Gastroesophageal sphincter (tissue), 4 donors: ENCODE measurements at regions not wholly inside any gene's neighbourhood (a gene's known extent, or its start where the extent isn't known, plus 50 kb on each side); places are given as distances from the start of the nearest gene placed in this dataset.

ENCODE experiments used
- ATAC-seq: fragments of 150-250 bp; one replicate; pipeline ENCODE4 v1.9.1; 2016; ENCODE audit warnings: mild to moderate bottlenecking, moderate library complexity
- H3K27ac ChIP-seq, 4 donors: fragments of 200-600 bp; sonication (generic) in 3 of 4; 1 replicate in 3 of 4; 2 replicates in 1 of 4; pipeline ENCODE4 v1.5.1; 2016 to 2019
- H3K27me3 ChIP-seq: fragments of 200-600 bp; sonication (generic); one replicate; pipeline ENCODE4 v1.5.1; 2019
- H3K36me3 ChIP-seq, 2 donors: fragments of 200-600 bp; sonication (generic); one replicate each; pipeline ENCODE4 v1.5.1; 2019; ENCODE audit warnings: control low read depth in 1 of 2
- H3K4me1 ChIP-seq, 3 donors: fragments of 200-600 bp; sonication (generic); 1 replicate in 2 of 3; 2 replicates in 1 of 3; pipeline ENCODE4 v1.5.1; 2016 to 2019; ENCODE audit warnings: control low read depth in 2 of 3
- H3K4me3 ChIP-seq, 2 donors: fragments of 200-600 bp; sonication (generic); one replicate each; pipeline ENCODE4 v1.5.1; 2019; ENCODE audit warnings: mild to moderate bottlenecking in 1 of 2, moderate library complexity in 1 of 2
- H3K9me3 ChIP-seq, 3 donors: fragments of 200-600 bp; sonication (generic); one replicate each; pipeline ENCODE4 v1.5.1; 2017 to 2019; ENCODE audit warnings: control low read depth in 2 of 3
- EP300 ChIP-seq: sonication (generic); formaldehyde crosslinking; IDR thresholded peaks from one replicate; pipeline ENCODE4 v1.6.1; 2017; ENCODE audit warnings: antibody characterized with exemption, mild to moderate bottlenecking
- POLR2A ChIP-seq, 2 donors: fragments of 450-650 bp; IDR thresholded peaks; one replicate each; pipeline ENCODE4 v1.6.1; 2017; ENCODE audit warnings: antibody characterized with exemption in 2 of 2, mild to moderate bottlenecking in 2 of 2, moderate library complexity in 1 of 2
- POLR2AphosphoS5 ChIP-seq: sonication (generic); formaldehyde crosslinking; IDR thresholded peaks from one replicate; pipeline ENCODE4 v1.6.1; 2017; ENCODE audit warnings: antibody characterized with exemption
- WGBS, 2 donors: methylation state at CpG; one replicate each; pipeline ENCODE4 v1.1.5; 2018; ENCODE audit warnings: low coverage in 1 of 2; 5-methylcytosine and 5-hydroxymethylcytosine counted together
- TF ChIP-seq, protein P1 (sequence below), 4 experiments: fragments of 200-600 bp in 2 of 4; fragments of 450-650 bp in 2 of 4; sonication (generic) in 1 of 4; IDR thresholded peaks; one replicate each; pipeline ENCODE4 v1.5.1; 2017 to 2019; ENCODE audit warnings: antibody characterized with exemption in 4 of 4, mild to moderate bottlenecking in 2 of 4, moderate library complexity in 2 of 4

DNA sequence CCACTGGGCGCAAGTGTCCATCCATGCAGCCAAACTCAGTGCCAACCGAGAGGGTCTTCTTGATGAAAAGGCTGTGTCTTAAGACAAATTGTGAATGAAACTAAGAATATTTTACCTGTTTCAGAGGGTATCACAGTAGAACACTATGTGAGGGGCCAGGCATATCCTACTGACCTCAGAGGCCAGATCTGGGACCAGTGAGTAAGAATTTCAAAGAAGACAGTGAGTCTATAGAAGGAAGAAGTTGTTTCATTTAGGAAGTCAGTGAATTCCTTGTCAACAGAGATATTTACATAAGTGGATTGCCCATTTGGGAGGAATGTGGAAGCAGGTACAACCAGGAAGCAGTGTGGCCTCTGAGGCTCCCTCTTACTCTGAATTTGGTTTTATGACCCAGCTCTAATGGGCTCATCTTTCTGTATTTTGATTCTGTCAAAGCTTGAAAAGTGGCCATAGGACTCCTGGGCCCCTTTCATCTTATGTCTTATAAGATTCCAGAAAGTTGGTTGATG, 137.4 kb downstream of the ZNF664 start:
- no peak for TF ChIP-seq POLR2AphosphoS5
- TF ChIP-seq, protein P1, sequence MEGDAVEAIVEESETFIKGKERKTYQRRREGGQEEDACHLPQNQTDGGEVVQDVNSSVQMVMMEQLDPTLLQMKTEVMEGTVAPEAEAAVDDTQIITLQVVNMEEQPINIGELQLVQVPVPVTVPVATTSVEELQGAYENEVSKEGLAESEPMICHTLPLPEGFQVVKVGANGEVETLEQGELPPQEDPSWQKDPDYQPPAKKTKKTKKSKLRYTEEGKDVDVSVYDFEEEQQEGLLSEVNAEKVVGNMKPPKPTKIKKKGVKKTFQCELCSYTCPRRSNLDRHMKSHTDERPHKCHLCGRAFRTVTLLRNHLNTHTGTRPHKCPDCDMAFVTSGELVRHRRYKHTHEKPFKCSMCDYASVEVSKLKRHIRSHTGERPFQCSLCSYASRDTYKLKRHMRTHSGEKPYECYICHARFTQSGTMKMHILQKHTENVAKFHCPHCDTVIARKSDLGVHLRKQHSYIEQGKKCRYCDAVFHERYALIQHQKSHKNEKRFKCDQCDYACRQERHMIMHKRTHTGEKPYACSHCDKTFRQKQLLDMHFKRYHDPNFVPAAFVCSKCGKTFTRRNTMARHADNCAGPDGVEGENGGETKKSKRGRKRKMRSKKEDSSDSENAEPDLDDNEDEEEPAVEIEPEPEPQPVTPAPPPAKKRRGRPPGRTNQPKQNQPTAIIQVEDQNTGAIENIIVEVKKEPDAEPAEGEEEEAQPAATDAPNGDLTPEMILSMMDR (IDR thresholded peaks at IDR 0.05), result no peak
- no peak for TF ChIP-seq POLR2A (IDR thresholded peaks at IDR 0.05)
- no peak for TF ChIP-seq EP300
- Histone ChIP-seq H3K4me1 (no peaks in the 10 kb centered on the region), H3K9me3 (no peaks in the 10 kb centered on the region), H3K27ac (no peak overlapping the region), H3K36me3 (no peaks in the 10 kb centered on the region), H3K27me3 (no peaks in the 10 kb centered on the region), H3K4me3 (no peak overlapping the region)
- 85% methylated on average over 2 of the region's 2 CpGs; no CpG with 5 or more reads in 1 of the 2 donors for WGBS, 2 donors
- ATAC-seq, result no peak

DNA sequence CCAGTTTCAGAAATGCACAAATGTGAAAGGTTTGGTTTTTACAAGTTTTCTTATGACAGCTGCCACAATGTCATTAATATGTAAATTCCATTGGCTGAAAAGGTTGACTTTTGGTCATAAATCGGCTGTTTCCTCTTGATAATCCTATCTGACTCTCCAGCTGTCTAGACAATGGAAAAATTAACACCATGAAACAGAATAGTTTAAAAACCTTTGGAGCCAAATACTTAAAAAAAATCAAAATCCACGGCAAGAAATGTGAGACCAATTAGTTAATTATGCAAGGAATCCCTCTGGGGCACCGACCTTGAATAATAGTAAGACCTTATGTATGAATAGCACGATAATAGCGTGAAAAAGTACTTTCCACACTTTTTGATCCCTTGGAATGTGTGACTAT, 138.0 kb downstream of the ZNF664 start:
- H3K36me3 ChIP-seq, result no peaks in the 10 kb centered on the region
- no peak overlapping the region for H3K4me3 ChIP-seq
- TF ChIP-seq POLR2A (IDR thresholded peaks at IDR 0.05) (no peak), POLR2AphosphoS5 (no peak), EP300 (no peak)
- TF ChIP-seq, protein P1 (IDR thresholded peaks at IDR 0.05), result no peak
- ATAC-seq, result no peak
- no peaks in the 10 kb centered on the region for H3K4me1 ChIP-seq
- 78 to 79% methylated on average over 5 of the region's 5 CpGs for WGBS, 2 donors
- H3K9me3 ChIP-seq, result no peaks in the 10 kb centered on the region
- no peaks in the 10 kb centered on the region for H3K27me3 ChIP-seq
- H3K27ac ChIP-seq, result no peak overlapping the region

GRCh38 chr12:124114316-124114715, 141.3 kb downstream of the ZNF664 start:
- TF ChIP-seq EP300 (no peak), POLR2A (IDR thresholded peaks at IDR 0.05) (no peak), POLR2AphosphoS5 (no peak)
- TF ChIP-seq, protein P1 (IDR thresholded peaks at IDR 0.05), result no peak
- Histone ChIP-seq H3K4me1 (no peaks in the 10 kb centered on the region), H3K27ac (no peak overlapping the region), H3K9me3 (no peaks in the 10 kb centered on the region), H3K4me3 (no peak overlapping the region), H3K36me3 (no peaks in the 10 kb centered on the region), H3K27me3 (peaks cover 4% of the 10 kb centered on the region)
- ATAC-seq, result no peak
- WGBS, 2 donors, result 83 to 100% methylated on average over 2 of the region's 2 CpGs

- ATAC-seq, result no peak
- Histone ChIP-seq H3K9me3 (no peaks in the 10 kb centered on the region), H3K4me3 (no peak overlapping the region), H3K27ac (no peak overlapping the region), H3K27me3 (peaks cover 11% of the 10 kb centered on the region), H3K36me3 (no peaks in the 10 kb centered on the region), H3K4me1 (no peaks in the 10 kb centered on the region)
- whole genome bisulfite sequencing, 2 donors, result 85 to 92% methylated on average over 10 to 11 of the region's 11 CpGs
- TF ChIP-seq, protein P1 (IDR thresholded peaks at IDR 0.05), result no peak
- TF ChIP-seq POLR2A (IDR thresholded peaks at IDR 0.05) (no peak), POLR2AphosphoS5 (no peak), EP300 (no peak)
These were observed 142.5 kb downstream of the ZNF664 start for GRCh38 chr12:124115496-124115895.

DNA sequence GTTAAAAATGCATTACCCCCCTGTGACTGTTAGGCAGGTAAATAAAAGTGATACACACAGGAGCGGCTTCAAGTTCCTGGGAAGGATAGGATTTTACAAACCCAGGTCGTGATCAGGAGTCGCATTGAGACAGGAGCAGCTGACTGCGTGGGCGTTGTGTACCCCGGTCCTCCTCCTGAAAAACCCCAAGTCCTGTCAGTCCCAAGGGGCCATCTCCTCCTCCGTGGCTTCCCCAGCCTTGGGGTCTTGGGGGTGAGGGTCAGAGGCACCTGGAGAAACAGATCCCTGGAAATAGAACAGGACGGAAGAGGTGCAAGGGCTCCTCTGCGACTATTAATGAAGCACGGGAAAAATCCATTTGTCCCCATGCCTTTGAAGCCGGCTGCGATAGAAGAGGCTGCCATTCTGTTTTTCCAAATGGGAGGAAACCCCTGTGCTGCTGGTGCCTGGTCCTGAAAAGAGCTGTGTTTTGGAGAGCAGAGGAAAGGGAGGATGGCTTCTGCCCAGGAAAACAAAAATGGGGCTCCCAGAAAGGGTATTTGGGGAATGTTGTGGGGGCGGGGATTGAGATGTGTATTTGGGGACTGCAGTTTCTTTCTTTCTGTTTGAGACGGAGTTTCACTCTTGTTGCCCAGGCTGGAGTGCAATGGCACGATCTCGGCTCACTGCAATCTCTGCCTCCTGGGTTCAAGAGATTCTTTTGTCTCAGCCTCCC, 143.1 kb downstream of the ZNF664 start:
- Histone ChIP-seq H3K27ac (no peak overlapping the region), H3K4me3 (no peak overlapping the region), H3K9me3 (no peaks in the 10 kb centered on the region), H3K27me3 (peaks cover 11% of the 10 kb centered on the region), H3K4me1 (no peaks in the 10 kb centered on the region), H3K36me3 (no peaks in the 10 kb centered on the region)
- TF ChIP-seq POLR2A (IDR thresholded peaks at IDR 0.05) (no peak), EP300 (no peak), POLR2AphosphoS5 (no peak)
- TF ChIP-seq, protein P1 (IDR thresholded peaks at IDR 0.05), result no peak
- no peak for ATAC-seq
- WGBS, 2 donors, result 71 to 80% methylated on average over 5 to 7 of the region's 16 CpGs
